LNCaP clone FGC (cell line): ENCODE measurements at regions not wholly inside any gene's neighbourhood (a gene's known extent, or its start where the extent isn't known, plus 50 kb on each side); places are given as distances from the start of the nearest gene placed in this dataset.

Source experiments
- DNase-seq: peaks from one replicate; pipeline ENCODE4 v3.0.0-alpha.2; 2011; ENCODE audit warnings: low read depth
- H3K4me3 ChIP-seq: 2 replicates; pipeline ENCODE4 v1.5.1; 2011; ENCODE audit warnings: mild to moderate bottlenecking, low read depth, low read length, control low read depth
- CTCF ChIP-seq: IDR thresholded peaks from 2 replicates; pipeline ENCODE4 v1.5.1; 2012; ENCODE audit warnings: mild to moderate bottlenecking; ENCODE audit not compliant: control insufficient read depth, insufficient read depth; ENCODE audit errors: extremely low read depth

- no peak for TF ChIP-seq CTCF
- no peak for DNase-seq
Measured at GRCh38 chr12:127065595-127065994, 1201.4 kb upstream of the TMEM132C start.

GRCh38 chr12:127070515-127071157 is 1196.3 kb upstream of the TMEM132C start:
- no peak for DNase-seq
- no peak for TF ChIP-seq CTCF
- no peak overlapping the region for H3K4me3 ChIP-seq

More at GRCh38 chr12:127065595-127065994, 1201.4 kb upstream of the TMEM132C start:
- H3K4me3 ChIP-seq, result no peak overlapping the region

GRCh38 chr12:127074161-127074560 is 1192.8 kb upstream of the TMEM132C start:
- no peak overlapping the region for H3K4me3 ChIP-seq
- DNase-seq, result no peak
- TF ChIP-seq CTCF, result no peak

GRCh38 chr12:127075981-127076380 is 1191.0 kb upstream of the TMEM132C start:
- no peak for DNase-seq
- TF ChIP-seq CTCF, result no peak
- H3K4me3 ChIP-seq, result no peak overlapping the region

- no peak for TF ChIP-seq CTCF
- no peak for DNase-seq
- no peak overlapping the region for H3K4me3 ChIP-seq
Measured at GRCh38 chr12:127077262-127078045, 1189.5 kb upstream of the TMEM132C start.

- TF ChIP-seq CTCF, result no peak
- H3K4me3 ChIP-seq, result no peak overlapping the region
- no peak for DNase-seq
Measured at GRCh38 chr12:127078577-127079350, 1188.2 kb upstream of the TMEM132C start.
